Activated naive CD4-positive, alpha-beta T cell treated with anti-CD3 and anti-CD28 coated beads, Interleukin-2, amount 10 ng/mL, durations not matched to agents 7 days and 5 days (primary cell): ENCODE measurements at regions not wholly inside any gene's neighbourhood (a gene's known extent, or its start where the extent isn't known, plus 50 kb on each side); places are given as distances from the start of the nearest gene placed in this dataset.

Experiments
- CTCF ChIA-PET: fragments of 350-600 bp; sonication (Branson Sonifier 250); formaldehyde crosslinking; loops from one replicate; lab custom pipeline; 2021; ENCODE audit warnings: antibody characterized with exemption; lab: Charles Lee
- DNase-seq: peaks from one replicate; pipeline ENCODE4 v3.0.0-alpha.2; 2020
- H3K27ac Mint-ChIP-seq: one replicate; pipeline ENCODE4 v1.8.0; 2021; ENCODE audit warnings: mild to moderate bottlenecking, moderate library complexity, mixed read lengths
- H3K27me3 Mint-ChIP-seq: one replicate; pipeline ENCODE4 v1.8.0; 2021; ENCODE audit warnings: mild to moderate bottlenecking, mixed read lengths
- H3K36me3 Mint-ChIP-seq: one replicate; pipeline ENCODE4 v1.8.0; 2021; ENCODE audit warnings: mixed read lengths
- H3K4me1 Mint-ChIP-seq: one replicate; pipeline ENCODE4 v1.8.0; 2021; ENCODE audit warnings: mixed read lengths
- H3K4me3 Mint-ChIP-seq: one replicate; pipeline ENCODE4 v1.8.0; 2021; ENCODE audit warnings: mild to moderate bottlenecking, moderate library complexity, mixed read lengths
- H3K9me3 Mint-ChIP-seq: one replicate; pipeline ENCODE4 v1.8.0; 2021; ENCODE audit warnings: mixed read lengths

GRCh38 chr3:74527566-74527965 lies 86.9 kb downstream of the CNTN3 start:
- Mint-ChIP-seq H3K4me3 (no peak overlapping the region), H3K27me3 (no peaks in the 10 kb centered on the region), H3K36me3 (no peaks in the 10 kb centered on the region), H3K9me3 (peaks cover 11% of the 10 kb centered on the region), H3K4me1 (no peaks in the 10 kb centered on the region), H3K27ac (no peak overlapping the region)
- CTCF ChIA-PET: no interaction called here
- DNase-seq: no peak

- Mint-ChIP-seq H3K4me1 (no peaks in the 10 kb centered on the region), H3K9me3 (no peaks in the 10 kb centered on the region), H3K27me3 (no peaks in the 10 kb centered on the region), H3K27ac (no peak overlapping the region), H3K36me3 (no peaks in the 10 kb centered on the region), H3K4me3 (no peak overlapping the region)
- CTCF ChIA-PET: no interaction called here
- DNase-seq: no peak
Measured at GRCh38 chr3:74523811-74524210, 90.6 kb downstream of the CNTN3 start.

- CTCF ChIA-PET: no interaction called here
- no peak overlapping the region for H3K4me3 Mint-ChIP-seq
Measured at GRCh38 chr3:74520895-74521294, 93.6 kb downstream of the CNTN3 start.

GRCh38 chr3:74518610-74519009 lies 95.8 kb downstream of the CNTN3 start:
- Mint-ChIP-seq H3K27ac (no peak overlapping the region), H3K27me3 (no peaks in the 10 kb centered on the region), H3K36me3 (no peaks in the 10 kb centered on the region), H3K4me1 (no peaks in the 10 kb centered on the region), H3K9me3 (no peaks in the 10 kb centered on the region), H3K4me3 (no peak overlapping the region)
- CTCF ChIA-PET: no interaction called here
- DNase-seq: no peak

More at GRCh38 chr3:74520895-74521294, 93.6 kb downstream of the CNTN3 start:
- DNase-seq: no peak
- H3K4me1 Mint-ChIP-seq: no peaks in the 10 kb centered on the region
- H3K36me3 Mint-ChIP-seq: no peaks in the 10 kb centered on the region
- H3K27ac Mint-ChIP-seq: no peak overlapping the region
- H3K9me3 Mint-ChIP-seq: no peaks in the 10 kb centered on the region
- H3K27me3 Mint-ChIP-seq: no peaks in the 10 kb centered on the region

GRCh38 chr3:74516019-74516418 lies 98.4 kb downstream of the CNTN3 start:
- CTCF ChIA-PET: no interaction called here
- Mint-ChIP-seq H3K27ac (no peak overlapping the region), H3K4me1 (no peaks in the 10 kb centered on the region), H3K36me3 (no peaks in the 10 kb centered on the region), H3K9me3 (no peaks in the 10 kb centered on the region), H3K27me3 (no peaks in the 10 kb centered on the region), H3K4me3 (no peak overlapping the region)
- DNase-seq: no peak

- H3K27ac Mint-ChIP-seq: no peak overlapping the region
- no peaks in the 10 kb centered on the region for H3K27me3 Mint-ChIP-seq
- H3K36me3 Mint-ChIP-seq: no peaks in the 10 kb centered on the region
- no peak overlapping the region for H3K4me3 Mint-ChIP-seq
- no peaks in the 10 kb centered on the region for H3K4me1 Mint-ChIP-seq
- H3K9me3 Mint-ChIP-seq: no peaks in the 10 kb centered on the region
- no peak for DNase-seq
- CTCF ChIA-PET: no interaction called here
Measured at GRCh38 chr3:74515451-74515850, 99.0 kb downstream of the CNTN3 start.

GRCh38 chr3:74511078-74511477 lies 103.4 kb downstream of the CNTN3 start:
- H3K27ac Mint-ChIP-seq: no peak overlapping the region
- CTCF ChIA-PET: no interaction called here
- DNase-seq: no peak
- no peak overlapping the region for H3K4me3 Mint-ChIP-seq
- no peaks in the 10 kb centered on the region for H3K4me1 Mint-ChIP-seq
- no peaks in the 10 kb centered on the region for H3K36me3 Mint-ChIP-seq
- H3K9me3 Mint-ChIP-seq: peaks cover 4% of the 10 kb centered on the region
- H3K27me3 Mint-ChIP-seq: no peaks in the 10 kb centered on the region

- no peaks in the 10 kb centered on the region for H3K27me3 Mint-ChIP-seq
- H3K4me1 Mint-ChIP-seq: no peaks in the 10 kb centered on the region
- peaks cover 4% of the 10 kb centered on the region for H3K9me3 Mint-ChIP-seq
- H3K36me3 Mint-ChIP-seq: no peaks in the 10 kb centered on the region
- H3K27ac Mint-ChIP-seq: no peak overlapping the region
- CTCF ChIA-PET: no interaction called here
- no peak overlapping the region for H3K4me3 Mint-ChIP-seq
- no peak for DNase-seq
Measured at GRCh38 chr3:74510261-74510818, 104.1 kb downstream of the CNTN3 start.

- CTCF ChIA-PET: no interaction called here
- H3K27me3 Mint-ChIP-seq: no peaks in the 10 kb centered on the region
- H3K27ac Mint-ChIP-seq: no peak overlapping the region
- H3K4me3 Mint-ChIP-seq: no peak overlapping the region
- peaks cover 9% of the 10 kb centered on the region for H3K9me3 Mint-ChIP-seq
- no peaks in the 10 kb centered on the region for H3K4me1 Mint-ChIP-seq
- no peak for DNase-seq
- no peaks in the 10 kb centered on the region for H3K36me3 Mint-ChIP-seq
Measured at GRCh38 chr3:74507691-74508090, 106.8 kb downstream of the CNTN3 start.

- Mint-ChIP-seq H3K27ac (no peak overlapping the region), H3K4me1 (no peaks in the 10 kb centered on the region), H3K4me3 (no peak overlapping the region), H3K9me3 (peaks cover 12% of the 10 kb centered on the region), H3K36me3 (no peaks in the 10 kb centered on the region), H3K27me3 (no peaks in the 10 kb centered on the region)
- CTCF ChIA-PET: no interaction called here
- DNase-seq: no peak
Measured at GRCh38 chr3:74506246-74506645, 108.2 kb downstream of the CNTN3 start.

GRCh38 chr3:74501007-74501406 lies 113.5 kb downstream of the CNTN3 start:
- DNase-seq: no peak
- Mint-ChIP-seq H3K9me3 (peaks cover 8% of the 10 kb centered on the region), H3K4me1 (no peaks in the 10 kb centered on the region), H3K27ac (no peak overlapping the region), H3K27me3 (no peaks in the 10 kb centered on the region), H3K36me3 (no peaks in the 10 kb centered on the region), H3K4me3 (no peak overlapping the region)
- CTCF ChIA-PET: no interaction called here

GRCh38 chr3:74500257-74500656 lies 114.2 kb downstream of the CNTN3 start:
- Mint-ChIP-seq H3K36me3 (no peaks in the 10 kb centered on the region), H3K9me3 (peaks cover 8% of the 10 kb centered on the region), H3K4me3 (no peak overlapping the region), H3K27ac (no peak overlapping the region), H3K4me1 (no peaks in the 10 kb centered on the region), H3K27me3 (no peaks in the 10 kb centered on the region)
- no peak for DNase-seq
- CTCF ChIA-PET: no interaction called here

GRCh38 chr3:74491874-74492273 lies 122.6 kb downstream of the CNTN3 start:
- Mint-ChIP-seq H3K27ac (no peak overlapping the region), H3K4me1 (no peaks in the 10 kb centered on the region), H3K36me3 (no peaks in the 10 kb centered on the region), H3K9me3 (peaks cover 3% of the 10 kb centered on the region), H3K27me3 (no peaks in the 10 kb centered on the region), H3K4me3 (no peak overlapping the region)
- CTCF ChIA-PET: no interaction called here
- DNase-seq: no peak

- H3K9me3 Mint-ChIP-seq: peaks cover 3% of the 10 kb centered on the region
- no peaks in the 10 kb centered on the region for H3K36me3 Mint-ChIP-seq
- CTCF ChIA-PET: interaction anchor here (0.6 kb wide), 1 partner anchor 1032 kb away, joined by 3 read pairs; no protein-coding TSS in a partner anchor
- H3K4me3 Mint-ChIP-seq: no peak overlapping the region
- no peaks in the 10 kb centered on the region for H3K27me3 Mint-ChIP-seq
- H3K27ac Mint-ChIP-seq: no peak overlapping the region
- DNase-seq: no peak
- H3K4me1 Mint-ChIP-seq: no peaks in the 10 kb centered on the region
Measured at GRCh38 chr3:74489050-74489792, 125.2 kb downstream of the CNTN3 start.

GRCh38 chr3:74479915-74480314 lies 134.5 kb downstream of the CNTN3 start:
- H3K4me1 Mint-ChIP-seq: no peaks in the 10 kb centered on the region
- H3K36me3 Mint-ChIP-seq: no peaks in the 10 kb centered on the region
- no peaks in the 10 kb centered on the region for H3K27me3 Mint-ChIP-seq
- no peak overlapping the region for H3K4me3 Mint-ChIP-seq
- H3K9me3 Mint-ChIP-seq: peaks cover 8% of the 10 kb centered on the region
- DNase-seq: no peak
- CTCF ChIA-PET: no interaction called here
- no peak overlapping the region for H3K27ac Mint-ChIP-seq
